Thyroid gland (tissue), 4 donors: ENCODE measurements at regions not wholly inside any gene's neighbourhood (a gene's known extent, or its start where the extent isn't known, plus 50 kb on each side); places are given as distances from the start of the nearest gene placed in this dataset.

Experiments
- POLR2A ChIP-seq, 2 donors: fragments of 450-650 bp; IDR thresholded peaks; one replicate each; pipeline ENCODE4 v1.6.1; 2017; ENCODE audit warnings: antibody characterized with exemption in 2 of 2, mild to moderate bottlenecking in 2 of 2, moderate library complexity in 1 of 2
- TF ChIP-seq, protein P1 (sequence below), 6 experiments: fragments of 200-600 bp in 3 of 6; fragments of 450-650 bp in 3 of 6; sonication (generic) in 3 of 6; IDR thresholded peaks; one replicate each; pipeline ENCODE4 v1.5.1; 2016 to 2019; ENCODE audit warnings: antibody characterized with exemption in 6 of 6, mild to moderate bottlenecking in 2 of 6, inconsistent platforms in 1 of 6, moderate library complexity in 1 of 6

- TF ChIP-seq, protein P1, sequence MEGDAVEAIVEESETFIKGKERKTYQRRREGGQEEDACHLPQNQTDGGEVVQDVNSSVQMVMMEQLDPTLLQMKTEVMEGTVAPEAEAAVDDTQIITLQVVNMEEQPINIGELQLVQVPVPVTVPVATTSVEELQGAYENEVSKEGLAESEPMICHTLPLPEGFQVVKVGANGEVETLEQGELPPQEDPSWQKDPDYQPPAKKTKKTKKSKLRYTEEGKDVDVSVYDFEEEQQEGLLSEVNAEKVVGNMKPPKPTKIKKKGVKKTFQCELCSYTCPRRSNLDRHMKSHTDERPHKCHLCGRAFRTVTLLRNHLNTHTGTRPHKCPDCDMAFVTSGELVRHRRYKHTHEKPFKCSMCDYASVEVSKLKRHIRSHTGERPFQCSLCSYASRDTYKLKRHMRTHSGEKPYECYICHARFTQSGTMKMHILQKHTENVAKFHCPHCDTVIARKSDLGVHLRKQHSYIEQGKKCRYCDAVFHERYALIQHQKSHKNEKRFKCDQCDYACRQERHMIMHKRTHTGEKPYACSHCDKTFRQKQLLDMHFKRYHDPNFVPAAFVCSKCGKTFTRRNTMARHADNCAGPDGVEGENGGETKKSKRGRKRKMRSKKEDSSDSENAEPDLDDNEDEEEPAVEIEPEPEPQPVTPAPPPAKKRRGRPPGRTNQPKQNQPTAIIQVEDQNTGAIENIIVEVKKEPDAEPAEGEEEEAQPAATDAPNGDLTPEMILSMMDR (IDR thresholded peaks at IDR 0.05) = peak; percentile 62 to 93 (median 90)
- TF ChIP-seq POLR2A (IDR thresholded peaks at IDR 0.05) = no peak
Observed at GRCh38 chr20:60210779-60211617, 252.8 kb downstream of the CDH26 start.
